HEK293 (cell line): ENCODE measurements at regions not wholly inside any gene's neighbourhood (a gene's known extent, or its start where the extent isn't known, plus 50 kb on each side); places are given as distances from the start of the nearest gene placed in this dataset.

ENCODE experiments used
- CTCF ChIA-PET: fragments of 350-600 bp; formaldehyde crosslinking; extraction: SDS; loops from one replicate; lab custom pipeline; 2021; ENCODE audit warnings: antibody characterized with exemption; lab: Yijun Ruan, JAX
- POLR2A ChIA-PET: fragments of 300-600 bp; formaldehyde crosslinking; extraction: SDS; loops from one replicate; lab custom pipeline; 2020; ENCODE audit warnings: antibody characterized with exemption, inconsistent platforms; lab: Yijun Ruan, JAX
- H3K27ac ChIP-seq: fragments of 200-500 bp; sonication (Bioruptor generic); 2 replicates; pipeline ENCODE4 v1.5.1; 2014; ENCODE audit warnings: low read depth, low read length, control low read depth, inconsistent platforms; ENCODE audit errors: extremely low read depth
- H3K36me3 ChIP-seq, 2 experiments: fragments of 200-500 bp in 1 of 2; sonication (Bioruptor generic) in 1 of 2; 1 replicate in 1 of 2; 2 replicates in 1 of 2; pipeline ENCODE4 v1.5.1; 2014 to 2017; ENCODE audit warnings: inconsistent platforms in 2 of 2, low read length in 2 of 2; ENCODE audit not compliant: control insufficient read depth in 2 of 2, insufficient read depth in 1 of 2
- H3K4me1 ChIP-seq: fragments of 200-500 bp; sonication (Bioruptor generic); 2 replicates; pipeline ENCODE4 v1.5.1; 2014; ENCODE audit warnings: mild to moderate bottlenecking, low read length, inconsistent platforms; ENCODE audit not compliant: control insufficient read depth, insufficient read depth
- H3K4me3 ChIP-seq: 2 replicates; pipeline ENCODE4 v1.5.1; 2011; ENCODE audit warnings: low read depth, mild to moderate bottlenecking, control low read depth, low read length, moderate library complexity
- H3K9me3 ChIP-seq: fragments of 200-500 bp; sonication (Bioruptor generic); 2 replicates; pipeline ENCODE4 v1.5.1; 2014; ENCODE audit warnings: low read depth, low read length, inconsistent platforms; ENCODE audit not compliant: control insufficient read depth, insufficient read depth
- BCL11A ChIP-seq: fragments of 450-650 bp; formaldehyde crosslinking; IDR thresholded peaks from 2 replicates; pipeline ENCODE4 v1.5.1; 2016; ENCODE audit warnings: low read depth, missing biosample characterization, missing genetic modification characterization
- GFI1B ChIP-seq: fragments of 450-650 bp; formaldehyde crosslinking; IDR thresholded peaks from 2 replicates; pipeline ENCODE4 v1.5.1; 2016; ENCODE audit warnings: missing biosample characterization, missing genetic modification characterization
- GLI2 ChIP-seq: fragments of 450-650 bp; formaldehyde crosslinking; IDR thresholded peaks from 2 replicates; pipeline ENCODE4; 2017; ENCODE audit warnings: missing biosample characterization, missing genetic modification characterization, low read depth, borderline replicate concordance
- REPIN1 ChIP-seq: fragments of 450-650 bp; formaldehyde crosslinking; IDR thresholded peaks from 2 replicates; pipeline ENCODE4 v1.5.1; 2017; ENCODE audit warnings: missing biosample characterization, missing genetic modification characterization, low read depth
- YY1 ChIP-seq: fragments of 450-650 bp; formaldehyde crosslinking; IDR thresholded peaks from 2 replicates; pipeline ENCODE4 v1.5.1; 2018; ENCODE audit warnings: missing biosample characterization, missing genetic modification characterization
- ZBTB10 ChIP-seq: fragments of 450-650 bp; formaldehyde crosslinking; IDR thresholded peaks from 2 replicates; pipeline ENCODE4 v1.5.1; 2016; ENCODE audit warnings: missing biosample characterization, missing genetic modification characterization
- ZBTB44 ChIP-seq: fragments of 450-650 bp; IDR thresholded peaks from 2 replicates; pipeline ENCODE4 v1.5.1; 2018; ENCODE audit warnings: missing biosample characterization, mild to moderate bottlenecking, missing genetic modification characterization
- ZBTB49 ChIP-seq: fragments of 450-650 bp; formaldehyde crosslinking; IDR thresholded peaks from 2 replicates; pipeline ENCODE4 v1.5.1; 2016; ENCODE audit warnings: missing biosample characterization, missing genetic modification characterization, low read depth
- ZBTB8A ChIP-seq: fragments of 450-650 bp; formaldehyde crosslinking; IDR thresholded peaks from 2 replicates; pipeline ENCODE4 v1.5.1; 2016; ENCODE audit warnings: missing biosample characterization, missing genetic modification characterization
- ZFHX2 ChIP-seq: fragments of 450-650 bp; formaldehyde crosslinking; conservative IDR thresholded peaks from 2 replicates; pipeline ENCODE4 v1.5.1; 2016; ENCODE audit warnings: missing biosample characterization, missing genetic modification characterization
- ZNF132 ChIP-seq: fragments of 450-650 bp; formaldehyde crosslinking; IDR thresholded peaks from 2 replicates; pipeline ENCODE4 v1.5.1; 2017; ENCODE audit warnings: missing biosample characterization, missing genetic modification characterization, borderline replicate concordance
- ZNF155 ChIP-seq: fragments of 450-650 bp; formaldehyde crosslinking; IDR thresholded peaks from 2 replicates; pipeline ENCODE4 v1.5.1; 2016; ENCODE audit warnings: missing biosample characterization, missing genetic modification characterization
- ZNF202 ChIP-seq: fragments of 450-650 bp; formaldehyde crosslinking; IDR thresholded peaks from 2 replicates; pipeline ENCODE4 v1.5.1; 2016; ENCODE audit warnings: missing biosample characterization, missing genetic modification characterization, borderline replicate concordance
- ZNF391 ChIP-seq: fragments of 450-650 bp; formaldehyde crosslinking; IDR thresholded peaks from 2 replicates; pipeline ENCODE4 v1.5.1; 2016; ENCODE audit warnings: low read depth, missing biosample characterization, missing genetic modification characterization, borderline replicate concordance
- ZNF529 ChIP-seq: fragments of 450-650 bp; formaldehyde crosslinking; IDR thresholded peaks from 2 replicates; pipeline ENCODE4 v1.5.1; 2017; ENCODE audit warnings: missing genetic modification characterization, missing biosample characterization; ENCODE audit not compliant: insufficient replicate concordance
- ZNF560 ChIP-seq: fragments of 450-650 bp; formaldehyde crosslinking; IDR thresholded peaks from 2 replicates; pipeline ENCODE4 v1.5.1; 2017; ENCODE audit warnings: missing biosample characterization, missing genetic modification characterization, borderline replicate concordance
- ZNF621 ChIP-seq: fragments of 450-650 bp; formaldehyde crosslinking; IDR thresholded peaks from 2 replicates; pipeline ENCODE4 v1.5.1; 2017; ENCODE audit warnings: missing biosample characterization, missing genetic modification characterization
- ZSCAN16 ChIP-seq: fragments of 450-650 bp; formaldehyde crosslinking; IDR thresholded peaks from 2 replicates; pipeline ENCODE4 v1.5.1; 2016; ENCODE audit warnings: missing biosample characterization, missing genetic modification characterization

- no peak for TF ChIP-seq ZNF155
- no peak for TF ChIP-seq ZNF202 (tag by site-specific recombination)
- TF ChIP-seq ZBTB44, result no peak
- TF ChIP-seq GFI1B, result no peak
- TF ChIP-seq BCL11A (tag by site-specific recombination), result no peak
- TF ChIP-seq, all 188 proteins: peak for 0
- POLR2A ChIA-PET, result no interaction called here
- H3K27ac ChIP-seq, result no peak overlapping the region
- no peaks in the 10 kb centered on the region for H3K9me3 ChIP-seq
- CTCF ChIA-PET, result interaction anchor here (1.7 kb wide), 1 partner anchor 14 kb away, joined by 6 read pairs; no protein-coding TSS in a partner anchor
- H3K4me1 ChIP-seq, result no peaks in the 10 kb centered on the region
- H3K36me3 ChIP-seq, result no peaks in the 10 kb centered on the region
- no peak overlapping the region for H3K4me3 ChIP-seq
These were observed 80.4 kb downstream of the ABCC12 start for GRCh38 chr16:48075398-48075797.

- Histone ChIP-seq H3K4me1 (no peaks in the 10 kb centered on the region), H3K27ac (no peak overlapping the region), H3K4me3 (no peak overlapping the region), H3K36me3 (no peaks in the 10 kb centered on the region), H3K9me3 (no peaks in the 10 kb centered on the region)
- TF ChIP-seq ZNF621 (no peak), GLI2 (tag by site-specific recombination) (no peak), YY1 (no peak), ZNF529 (no peak), REPIN1 (tag by site-specific recombination) (no peak), ZNF391 (tag by site-specific recombination) (no peak), ZSCAN16 (tag by site-specific recombination) (no peak), ZBTB8A (tag by site-specific recombination) (no peak), ZBTB49 (tag by site-specific recombination) (no peak), ZBTB10 (no peak), ZNF132 (tag by site-specific recombination) (no peak), ZFHX2 (tag by site-specific recombination) (no peak), ZNF560 (tag by site-specific recombination) (no peak)
- CTCF ChIA-PET, result interaction anchor here (0.7 kb wide), 1 partner anchor 271 kb away, joined by 3 read pairs; no protein-coding TSS in a partner anchor
- POLR2A ChIA-PET, result no interaction called here
These were observed 88.4 kb downstream of the ABCC12 start for GRCh38 chr16:48067388-48067787.
